H7 (cell line): ENCODE measurements at regions not wholly inside any gene's neighbourhood (a gene's known extent, or its start where the extent isn't known, plus 50 kb on each side); places are given as distances from the start of the nearest gene placed in this dataset.
A peak's percentile ranks its signal among the peaks of the same experiment; 100 is the strongest.
"Not testable (repeated sequence)": the region's sequence is repeated elsewhere in the genome, so short reads cannot be mapped to it uniquely, and the experiment has no call there.

ENCODE experiments used
- DNase-seq: peaks from one replicate; pipeline ENCODE4 v3.0.0; 2012
- H3K27me3 ChIP-seq: 2 replicates; pipeline ENCODE4 v1.6.0; 2011; ENCODE audit warnings: mild to moderate bottlenecking, low read length; ENCODE audit not compliant: control insufficient read depth, insufficient read depth
- H3K36me3 ChIP-seq: replicated peaks from 2 replicates; pipeline ENCODE4 v1.5.1; 2011; ENCODE audit warnings: low read length; ENCODE audit not compliant: control insufficient read depth, insufficient read depth
- H3K4me3 ChIP-seq: 2 replicates; pipeline ENCODE4 v1.5.1; 2011; ENCODE audit warnings: low read depth, mild to moderate bottlenecking, control low read depth, low read length, moderate library complexity; ENCODE audit not compliant: insufficient read depth

GRCh38 chr11:28794405-28794804, 686.2 kb downstream of the METTL15 start:
- Histone ChIP-seq H3K4me3 (no peak overlapping the region), H3K36me3 (no peaks in the 10 kb centered on the region), H3K27me3 (no peaks in the 10 kb centered on the region; the same call in 1 of the 2 replicates)
- DNase-seq: no peak

DNA sequence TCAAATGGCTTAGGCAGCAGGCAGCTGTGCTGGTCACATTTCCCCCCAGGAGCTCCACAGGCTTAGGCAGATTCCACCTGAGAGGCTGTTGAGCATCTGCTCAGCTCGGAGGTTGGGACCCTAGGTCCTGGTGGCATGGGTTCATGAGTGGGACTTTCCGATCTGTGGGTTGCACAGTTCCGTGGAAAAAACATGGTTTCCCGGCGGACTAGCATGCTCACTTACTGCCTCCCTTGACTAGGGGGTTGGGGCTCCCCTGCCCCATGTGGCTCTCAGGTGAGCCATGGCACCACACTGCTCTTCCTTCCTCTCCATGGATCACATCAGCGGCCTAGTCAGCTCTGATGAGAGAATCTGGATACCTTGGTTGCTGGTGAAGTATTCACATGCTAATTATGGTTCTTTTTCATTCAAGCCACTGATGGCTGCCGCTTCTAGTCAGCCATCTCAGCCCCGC, 685.1 kb downstream of the METTL15 start:
- peak; percentile 16 for DNase-seq
- H3K4me3 ChIP-seq: no peak overlapping the region

DNA sequence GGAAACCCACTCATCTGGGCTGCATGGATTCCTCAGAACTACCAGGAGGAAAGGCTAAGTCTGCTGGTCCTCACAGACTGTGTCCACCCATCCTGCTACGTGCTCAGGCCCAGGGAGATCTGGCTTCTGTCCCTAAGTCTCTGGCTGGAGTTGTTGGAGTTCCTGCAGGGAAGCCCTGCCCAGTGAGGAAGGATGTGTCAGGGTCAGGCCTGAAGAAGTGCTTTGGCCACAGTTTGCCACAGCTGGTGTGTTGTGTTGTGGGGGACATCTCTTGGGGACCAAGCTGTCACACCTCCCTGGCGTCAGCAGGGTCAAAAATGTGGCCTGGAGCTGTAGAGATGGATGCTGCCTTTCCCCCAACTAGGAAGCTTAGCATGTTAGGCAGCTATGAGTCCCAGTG, 684.7 kb downstream of the METTL15 start:
- Histone ChIP-seq H3K36me3 (no peaks in the 10 kb centered on the region), H3K4me3 (no peak overlapping the region), H3K27me3 (no peaks in the 10 kb centered on the region; the same call in 1 of the 2 replicates)
- no peak for DNase-seq

More for the DNA sequence above, 685.1 kb downstream of the METTL15 start:
- no peaks in the 10 kb centered on the region for H3K36me3 ChIP-seq
- no peaks in the 10 kb centered on the region; the same call in 1 of the 2 replicates for H3K27me3 ChIP-seq

DNA sequence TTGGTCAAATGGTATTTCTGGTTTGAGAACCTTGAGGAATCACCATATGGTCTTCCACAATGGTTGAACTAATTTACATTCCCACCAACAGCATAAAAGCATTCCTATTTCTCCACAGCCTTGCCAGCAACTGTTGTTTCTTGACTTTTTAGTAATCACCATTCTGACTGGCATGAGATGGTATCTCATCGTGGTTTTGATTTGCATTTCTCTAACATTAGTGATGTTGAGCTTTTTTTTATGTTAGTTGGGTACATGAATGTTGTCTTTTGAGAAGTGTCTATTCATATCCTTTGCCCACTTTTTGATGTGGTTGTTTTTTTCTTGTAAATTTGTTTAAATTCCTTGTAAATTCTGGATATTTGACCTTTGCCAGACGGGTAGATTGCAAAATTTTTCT, 679.7 kb downstream of the METTL15 start:
- H3K27me3 ChIP-seq, H3K36me3 ChIP-seq, H3K4me3 ChIP-seq, DNase-seq: not testable (repeated sequence)

DNA sequence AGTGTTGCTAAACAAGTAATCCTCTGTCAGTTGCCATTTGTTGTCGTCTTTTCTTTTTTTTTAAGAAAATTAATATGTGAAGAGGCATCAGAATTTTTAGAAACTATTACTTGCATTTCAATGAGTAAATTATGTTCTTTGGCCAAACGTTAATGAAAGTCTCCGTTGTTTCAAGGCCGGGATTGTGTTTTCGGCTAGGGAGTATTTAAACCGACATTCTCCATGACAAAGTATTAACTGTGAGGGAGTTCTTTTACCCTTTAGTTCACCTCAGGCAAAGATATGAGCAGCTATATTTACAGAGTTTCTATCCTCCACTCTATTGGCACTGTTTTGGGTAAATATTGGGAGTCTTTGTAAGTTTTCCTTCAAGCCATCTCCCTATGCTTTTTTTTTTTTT, 668.9 kb downstream of the METTL15 start:
- Histone ChIP-seq H3K4me3 (no peak overlapping the region), H3K36me3 (no peaks in the 10 kb centered on the region), H3K27me3 (no peaks in the 10 kb centered on the region)
- no peak for DNase-seq

DNA sequence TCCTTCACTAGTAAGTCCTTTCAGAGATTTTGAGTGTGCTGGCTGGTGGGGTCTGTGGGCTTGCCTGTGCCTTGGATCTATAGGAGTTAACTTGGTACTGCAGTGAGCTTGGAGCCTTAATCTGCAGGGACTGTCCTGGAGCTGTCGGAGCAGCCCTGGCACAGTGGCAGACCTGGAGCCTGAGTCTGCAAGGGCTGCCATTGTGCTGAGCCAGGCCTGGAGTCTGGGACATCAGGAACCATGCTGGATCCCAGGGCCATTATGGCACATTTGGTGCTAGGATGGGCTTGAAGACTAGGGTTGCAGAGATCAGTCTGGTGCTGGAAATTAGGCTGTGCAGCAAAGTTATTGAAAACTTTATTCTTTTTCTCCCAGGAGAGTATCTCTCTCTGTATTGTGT, 665.4 kb downstream of the METTL15 start:
- peak; percentile 8 for DNase-seq
- Histone ChIP-seq H3K27me3 (no peaks in the 10 kb centered on the region), H3K36me3 (no peaks in the 10 kb centered on the region), H3K4me3 (no peak overlapping the region)

DNA sequence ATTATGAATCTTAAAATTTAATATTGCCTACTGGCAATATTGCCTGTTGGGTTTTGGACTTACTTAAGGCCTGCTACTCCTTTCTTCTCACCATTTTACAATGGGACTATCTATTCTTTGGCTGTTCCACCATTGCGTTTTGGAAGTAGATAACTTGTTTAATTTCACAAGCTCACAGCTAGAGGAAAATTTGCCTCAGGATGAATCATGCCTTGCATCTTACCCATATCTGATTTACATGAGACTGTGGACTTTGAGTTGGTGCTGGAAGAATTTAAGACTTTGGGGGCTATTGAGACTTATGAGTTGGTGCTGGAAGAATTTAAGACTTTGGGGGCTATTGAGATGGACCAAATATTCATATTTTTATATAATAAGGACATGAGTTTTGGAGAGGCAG, 662.6 kb downstream of the METTL15 start:
- no peaks in the 10 kb centered on the region for H3K36me3 ChIP-seq
- no peak for DNase-seq

GRCh38 chr11:28767574-28767973, 659.4 kb downstream of the METTL15 start:
- no peaks in the 10 kb centered on the region for H3K27me3 ChIP-seq
- H3K4me3 ChIP-seq: no peak overlapping the region
- no peaks in the 10 kb centered on the region for H3K36me3 ChIP-seq
- no peak for DNase-seq

More for the DNA sequence above, 662.6 kb downstream of the METTL15 start:
- H3K27me3 ChIP-seq: no peaks in the 10 kb centered on the region
- H3K4me3 ChIP-seq: no peak overlapping the region

GRCh38 chr11:28763876-28764275, 655.7 kb downstream of the METTL15 start:
- Histone ChIP-seq H3K27me3 (no peaks in the 10 kb centered on the region), H3K36me3 (no peaks in the 10 kb centered on the region), H3K4me3 (no peak overlapping the region)
- no peak for DNase-seq

- no peak overlapping the region for H3K4me3 ChIP-seq
- no peaks in the 10 kb centered on the region for H3K27me3 ChIP-seq
- DNase-seq: no peak
- no peaks in the 10 kb centered on the region for H3K36me3 ChIP-seq
Observed at GRCh38 chr11:28763151-28763550, 655.0 kb downstream of the METTL15 start.

GRCh38 chr11:28760676-28761390, 652.6 kb downstream of the METTL15 start:
- Histone ChIP-seq H3K4me3 (no peak overlapping the region), H3K27me3 (no peaks in the 10 kb centered on the region), H3K36me3 (no peaks in the 10 kb centered on the region)
- DNase-seq: no peak

GRCh38 chr11:28759311-28759710, 651.1 kb downstream of the METTL15 start:
- Histone ChIP-seq H3K36me3 (no peaks in the 10 kb centered on the region), H3K27me3 (no peaks in the 10 kb centered on the region), H3K4me3 (no peak overlapping the region)
- DNase-seq: peak; percentile 4

DNA sequence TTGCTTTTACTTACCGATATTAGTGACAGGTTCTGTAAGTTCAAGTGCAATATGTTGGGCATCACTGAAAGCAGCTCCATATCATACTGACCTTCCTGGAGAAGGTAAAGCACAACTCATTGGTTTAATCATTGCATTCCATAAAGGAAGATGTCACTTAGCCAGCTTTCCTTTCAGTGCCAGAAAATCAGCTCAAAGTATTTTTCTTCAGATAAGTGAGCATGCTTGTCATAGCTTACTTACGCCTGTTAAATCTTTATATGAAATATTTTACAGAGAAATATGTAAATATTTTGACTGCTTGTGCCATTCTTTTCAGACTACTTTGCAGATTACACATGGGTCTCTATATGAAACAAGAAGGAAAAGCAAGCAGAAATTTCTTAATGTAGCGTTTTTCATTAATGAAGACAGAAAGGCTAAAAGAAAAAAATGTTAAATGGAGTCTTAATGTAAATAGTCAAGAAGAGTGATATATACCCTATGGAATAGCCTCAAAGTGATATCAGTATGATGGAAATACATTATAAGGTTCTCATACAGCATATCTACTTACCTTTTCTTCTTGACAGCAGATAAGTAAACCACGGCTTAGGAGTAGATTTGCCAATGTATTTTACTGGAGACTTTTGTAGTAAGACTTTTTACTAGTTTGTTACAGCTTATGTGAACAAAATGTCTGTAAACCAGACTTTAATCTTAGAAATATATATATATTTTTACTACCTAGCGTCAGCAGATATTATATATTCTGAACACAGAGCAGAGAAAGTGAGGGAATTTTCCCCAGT, 649.7 kb downstream of the METTL15 start:
- DNase-seq: no peak

GRCh38 chr11:28756977-28757376, 648.8 kb downstream of the METTL15 start:
- DNase-seq: no peak
- Histone ChIP-seq H3K4me3 (no peak overlapping the region), H3K36me3 (no peaks in the 10 kb centered on the region), H3K27me3 (no peaks in the 10 kb centered on the region)

More for the DNA sequence above, 649.7 kb downstream of the METTL15 start:
- H3K36me3 ChIP-seq: no peaks in the 10 kb centered on the region
- H3K27me3 ChIP-seq: no peaks in the 10 kb centered on the region
- H3K4me3 ChIP-seq: no peak overlapping the region

DNA sequence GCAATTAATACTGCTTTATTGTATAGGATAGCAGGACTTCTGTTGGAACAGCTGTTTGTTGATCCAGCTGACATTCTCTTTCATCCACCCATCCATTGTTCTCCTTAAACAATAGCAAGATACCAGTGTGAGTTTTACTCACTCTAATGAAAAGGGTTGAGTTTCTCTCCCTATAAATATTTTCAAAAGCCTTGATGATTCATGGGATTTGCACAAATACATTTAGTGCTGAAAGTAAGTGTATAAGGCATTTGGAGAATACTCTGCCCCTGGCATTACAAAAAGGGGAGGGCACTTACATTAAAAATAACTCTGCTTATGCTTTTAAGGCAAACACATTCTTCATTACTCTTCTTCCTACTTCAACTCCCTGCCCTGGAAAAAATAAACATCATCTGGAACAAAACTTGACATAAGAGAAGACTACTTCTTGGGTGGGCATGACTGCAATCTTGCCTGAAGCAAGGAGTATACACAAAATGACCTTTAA, 634.9 kb downstream of the METTL15 start:
- H3K4me3 ChIP-seq: no peak overlapping the region
- H3K27me3 ChIP-seq: no peaks in the 10 kb centered on the region
- H3K36me3 ChIP-seq: no peaks in the 10 kb centered on the region
- peak; percentile 3 for DNase-seq
